ENCODE measurements at regions not wholly inside any gene's neighbourhood (a gene's known extent, or its start where the extent isn't known, plus 50 kb on each side); places are given as distances from the start of the nearest gene placed in this dataset.

DNA sequence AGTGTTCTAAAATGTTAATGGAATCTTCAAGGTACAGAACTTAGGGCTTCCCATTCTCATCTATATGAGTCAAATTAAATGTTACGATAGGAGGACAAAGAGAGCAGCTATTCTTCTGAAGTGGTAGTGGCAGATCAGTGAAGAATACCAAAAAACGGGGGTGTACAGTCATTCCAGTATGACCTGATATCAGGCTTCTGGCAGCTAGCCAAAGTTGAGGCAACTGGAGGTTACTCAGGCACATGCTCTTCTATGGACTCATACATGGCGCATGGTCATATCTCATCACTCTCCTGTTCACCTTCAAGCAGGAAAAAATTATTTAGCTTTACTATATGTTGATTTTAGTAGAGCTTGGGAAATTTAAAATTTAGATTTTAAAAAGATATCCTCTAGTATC lies 1608.8 kb downstream of the GRIK2 start:
- TF ChIP-seq POLR2A (IDR thresholded peaks at IDR 0.05; ENCODE audit: low read length) (no peak), GATA1 (IDR thresholded peaks at IDR 0.05; ENCODE audit: low read depth, low read length) (no peak)
